ENCODE measurements at regions not wholly inside any gene's neighbourhood (a gene's known extent, or its start where the extent isn't known, plus 50 kb on each side); places are given as distances from the start of the nearest gene placed in this dataset.

GRCh38 chr14:101708853-101709532 lies 52.5 kb upstream of the PPP2R5C start:
- peaks cover 1 to 13% (median 3%) of the 10 kb centered on the region in 11 experiments; a peak in 16 of 22 replicates for H3K9me3 ChIP-seq (replicated peaks in 1 of 11)
- no peaks in the 10 kb centered on the region for H3K36me3 ChIP-seq
- H3K4me2 ChIP-seq: peak overlapping the region in 9 of 11 experiments; percentile 12 to 92 (median 43); a peak in 15 of 22 replicates
- peaks cover 42 to 65% (median 62%) of the 10 kb centered on the region in 10 experiments for H3K4me1 ChIP-seq
- H3K4me3 ChIP-seq: no peak overlapping the region
- peak overlapping the region in 6 of 11 experiments; percentile 22 to 53 (median 34); a peak in 9 of 22 replicates for H3K9ac ChIP-seq
- H3K27ac ChIP-seq: peak overlapping the region in 2 of 11 experiments; percentile 14 to 30; a peak in 5 of 22 replicates
- TF ChIP-seq Cebpa-rat (IDR thresholded peaks at IDR 0.05): no peak
- no peaks in the 10 kb centered on the region for H4K20me1 ChIP-seq
- peaks cover 0 to 9% (median 0%) of the 10 kb centered on the region in 11 experiments; a peak in 2 of 22 replicates for H3K27me3 ChIP-seq

- Histone ChIP-seq H3K9me3 (replicated peaks in 1 of 11) (peaks cover 7 to 12% (median 9%) of the 10 kb centered on the region in 11 experiments; a peak in 19 of 22 replicates), H3K4me1 (peaks cover 42 to 65% (median 62%) of the 10 kb centered on the region in 10 experiments), H3K27ac (0 out of 22 replicates have a peak overlapping the region, but pooled peaks of 2 of the 11 experiments have one; percentile 14 to 30), H3K27me3 (peaks cover 0 to 9% (median 0%) of the 10 kb centered on the region in 11 experiments; a peak in 2 of 22 replicates), H3K36me3 (no peaks in the 10 kb centered on the region), H3K4me3 (no peak overlapping the region), H3K4me2 (peak overlapping the region in 9 of 11 experiments; percentile 12 to 92 (median 55); a peak in 13 of 22 replicates), H4K20me1 (no peaks in the 10 kb centered on the region), H3K9ac (peak overlapping the region in 1 of 11 experiments; percentile 53; a peak in 1 of 22 replicates)
- no peak for TF ChIP-seq Cebpa-rat (IDR thresholded peaks at IDR 0.05)
Observed at GRCh38 chr14:101709533-101709881, 52.0 kb upstream of the PPP2R5C start.

- peak overlapping the region in 1 of 11 experiments; percentile 31; a peak in 1 of 22 replicates for H3K9ac ChIP-seq
- peaks cover 0 to 7% (median 0%) of the 10 kb centered on the region in 11 experiments; a peak in 2 of 22 replicates for H3K27me3 ChIP-seq
- H3K4me2 ChIP-seq: peak overlapping the region in 10 of 11 experiments; percentile 5 to 92 (median 49); a peak in 19 of 22 replicates
- H4K20me1 ChIP-seq: no peaks in the 10 kb centered on the region
- no peak overlapping the region for H3K4me3 ChIP-seq
- H3K9me3 ChIP-seq (replicated peaks in 1 of 11): peaks cover 10 to 14% (median 12%) of the 10 kb centered on the region in 11 experiments; a peak in 19 of 22 replicates
- no peaks in the 10 kb centered on the region for H3K36me3 ChIP-seq
- no peak for TF ChIP-seq Cebpa-rat (IDR thresholded peaks at IDR 0.05)
- H3K4me1 ChIP-seq: peaks cover 39 to 63% (median 61%) of the 10 kb centered on the region in 10 experiments
- peak overlapping the region in 3 of 11 experiments; percentile 31 to 49 (median 34); a peak in 4 of 22 replicates for H3K27ac ChIP-seq
Observed at GRCh38 chr14:101709962-101710931, 51.3 kb upstream of the PPP2R5C start.

GRCh38 chr14:101711041-101711856 lies 50.3 kb upstream of the PPP2R5C start:
- Histone ChIP-seq H3K36me3 (no peaks in the 10 kb centered on the region), H3K9ac (peak overlapping the region in 3 of 11 experiments; percentile 10 to 33 (median 31); a peak in 2 of 22 replicates), H3K27me3 (no peaks in the 10 kb centered on the region), H3K9me3 (replicated peaks in 1 of 11) (peaks cover 10 to 19% (median 12%) of the 10 kb centered on the region in 11 experiments; a peak in 19 of 22 replicates), H3K4me3 (no peak overlapping the region), H4K20me1 (no peaks in the 10 kb centered on the region), H3K27ac (peak overlapping the region in 3 of 11 experiments; percentile 31 to 49 (median 34); a peak in 3 of 22 replicates), H3K4me2 (peak overlapping the region; percentile 5 to 62 (median 38); a peak in 21 of 22 replicates), H3K4me1 (peaks cover 31 to 63% (median 58%) of the 10 kb centered on the region in 10 experiments)
- no peak for TF ChIP-seq Cebpa-rat (IDR thresholded peaks at IDR 0.05)
